Panc1 (cell line): ENCODE measurements at regions not wholly inside any gene's neighbourhood (a gene's known extent, or its start where the extent isn't known, plus 50 kb on each side); places are given as distances from the start of the nearest gene placed in this dataset.

Experiments used
- CTCF ChIP-seq: fragments of 450-650 bp; IDR thresholded peaks from 2 replicates; pipeline ENCODE4 v1.5.1; 2017; ENCODE audit warnings: mild to moderate bottlenecking
- POLR2AphosphoS5 ChIP-seq: IDR thresholded peaks from 2 replicates; pipeline ENCODE4 v1.6.1; 2012; ENCODE audit warnings: mild to moderate bottlenecking, low read depth, low read length, moderate library complexity
- TF ChIP-seq, protein P1 (sequence below), 2 experiments: IDR thresholded peaks; 2 replicates each; pipeline ENCODE4 v1.6.1; 2011 to 2012; ENCODE audit warnings: low read depth in 2 of 2, control low read depth in 1 of 2, low read length in 1 of 2, mild to moderate bottlenecking in 1 of 2, moderate library complexity in 1 of 2; ENCODE audit not compliant: insufficient read depth in 1 of 2

DNA sequence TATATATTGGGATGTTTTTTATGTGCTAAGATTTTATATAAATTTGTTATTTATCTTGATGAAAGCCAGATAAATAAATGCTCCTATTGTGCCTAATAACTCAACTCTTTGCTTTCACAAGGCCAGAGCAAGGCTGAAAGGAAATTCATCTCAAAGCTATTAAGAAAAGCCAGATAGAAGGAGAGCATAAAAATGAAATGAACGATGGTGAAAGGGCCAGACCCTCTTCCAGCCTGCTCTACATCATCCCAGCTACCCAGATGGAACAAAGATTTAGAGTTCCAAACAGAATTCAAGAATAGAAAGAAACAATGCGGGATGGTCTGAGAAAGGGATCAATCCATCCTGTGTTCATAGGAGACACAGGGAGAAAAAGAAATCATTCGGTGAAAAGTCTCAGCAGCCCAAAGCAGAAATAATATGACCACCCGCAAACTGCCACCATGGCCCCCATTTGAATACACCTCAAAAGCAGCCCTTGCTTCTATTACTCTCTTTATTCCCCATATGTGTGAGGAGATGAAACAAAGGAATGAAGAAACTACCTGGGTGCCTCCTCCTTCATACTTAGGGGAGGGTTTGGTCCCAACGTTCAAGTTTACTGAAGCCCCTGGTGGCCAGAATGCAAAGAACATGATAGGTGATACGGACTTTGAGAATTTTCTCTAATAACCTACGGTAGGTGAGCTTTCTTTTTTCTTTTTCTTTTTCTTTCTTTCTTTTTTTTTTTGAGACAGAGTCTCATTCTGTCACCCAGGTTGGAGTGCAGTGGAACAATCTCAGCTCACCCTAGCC lies 110.1 kb upstream of the FBXO11 start:
- TF ChIP-seq CTCF (peak; percentile 26), POLR2AphosphoS5 (no peak)
- TF ChIP-seq, protein P1, sequence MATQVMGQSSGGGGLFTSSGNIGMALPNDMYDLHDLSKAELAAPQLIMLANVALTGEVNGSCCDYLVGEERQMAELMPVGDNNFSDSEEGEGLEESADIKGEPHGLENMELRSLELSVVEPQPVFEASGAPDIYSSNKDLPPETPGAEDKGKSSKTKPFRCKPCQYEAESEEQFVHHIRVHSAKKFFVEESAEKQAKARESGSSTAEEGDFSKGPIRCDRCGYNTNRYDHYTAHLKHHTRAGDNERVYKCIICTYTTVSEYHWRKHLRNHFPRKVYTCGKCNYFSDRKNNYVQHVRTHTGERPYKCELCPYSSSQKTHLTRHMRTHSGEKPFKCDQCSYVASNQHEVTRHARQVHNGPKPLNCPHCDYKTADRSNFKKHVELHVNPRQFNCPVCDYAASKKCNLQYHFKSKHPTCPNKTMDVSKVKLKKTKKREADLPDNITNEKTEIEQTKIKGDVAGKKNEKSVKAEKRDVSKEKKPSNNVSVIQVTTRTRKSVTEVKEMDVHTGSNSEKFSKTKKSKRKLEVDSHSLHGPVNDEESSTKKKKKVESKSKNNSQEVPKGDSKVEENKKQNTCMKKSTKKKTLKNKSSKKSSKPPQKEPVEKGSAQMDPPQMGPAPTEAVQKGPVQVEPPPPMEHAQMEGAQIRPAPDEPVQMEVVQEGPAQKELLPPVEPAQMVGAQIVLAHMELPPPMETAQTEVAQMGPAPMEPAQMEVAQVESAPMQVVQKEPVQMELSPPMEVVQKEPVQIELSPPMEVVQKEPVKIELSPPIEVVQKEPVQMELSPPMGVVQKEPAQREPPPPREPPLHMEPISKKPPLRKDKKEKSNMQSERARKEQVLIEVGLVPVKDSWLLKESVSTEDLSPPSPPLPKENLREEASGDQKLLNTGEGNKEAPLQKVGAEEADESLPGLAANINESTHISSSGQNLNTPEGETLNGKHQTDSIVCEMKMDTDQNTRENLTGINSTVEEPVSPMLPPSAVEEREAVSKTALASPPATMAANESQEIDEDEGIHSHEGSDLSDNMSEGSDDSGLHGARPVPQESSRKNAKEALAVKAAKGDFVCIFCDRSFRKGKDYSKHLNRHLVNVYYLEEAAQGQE (IDR thresholded peaks at IDR 0.05; ENCODE audit: insufficient read depth in 1 of 2, low read depth in 2 of 2, low read length in 1 of 2) = no peak
